ENCODE measurements at regions not wholly inside any gene's neighbourhood (a gene's known extent, or its start where the extent isn't known, plus 50 kb on each side); places are given as distances from the start of the nearest gene placed in this dataset.
"Not testable (repeated sequence)": the region's sequence is repeated elsewhere in the genome, so short reads cannot be mapped to it uniquely, and the experiment has no call there.

- no peak for DNase-seq (ENCODE audit: low spot score)
These were observed 501.1 kb upstream of the JAG1 start for GRCh38 chr20:11174861-11175260.

GRCh38 chr20:11176431-11176830 is 502.6 kb upstream of the JAG1 start:
- DNase-seq (ENCODE audit: low spot score), result no peak

- peak; percentile 8 for DNase-seq (ENCODE audit: low spot score)
These were observed 505.3 kb upstream of the JAG1 start for GRCh38 chr20:11178946-11179654.

GRCh38 chr20:11180186-11180585 is 506.4 kb upstream of the JAG1 start:
- no peak for DNase-seq (ENCODE audit: low spot score)

GRCh38 chr20:11181129-11181528 is 507.3 kb upstream of the JAG1 start:
- not testable (repeated sequence) for DNase-seq (ENCODE audit: low spot score)

- no peak for DNase-seq (ENCODE audit: low spot score)
These were observed 508.2 kb upstream of the JAG1 start for GRCh38 chr20:11181966-11182365.

GRCh38 chr20:11182720-11183119 is 508.9 kb upstream of the JAG1 start:
- no peak for DNase-seq (ENCODE audit: low spot score)

- no peak for DNase-seq (ENCODE audit: low spot score)
These were observed 512.7 kb upstream of the JAG1 start for GRCh38 chr20:11186301-11187008.

- no peak for DNase-seq (ENCODE audit: low spot score)
These were observed 515.2 kb upstream of the JAG1 start for GRCh38 chr20:11188843-11189603.

GRCh38 chr20:11190741-11191140 is 516.9 kb upstream of the JAG1 start:
- no peak for DNase-seq (ENCODE audit: low spot score)

GRCh38 chr20:11192106-11192505 is 518.3 kb upstream of the JAG1 start:
- DNase-seq (ENCODE audit: low spot score), result no peak

- DNase-seq (ENCODE audit: low spot score), result no peak
These were observed 519.4 kb upstream of the JAG1 start for GRCh38 chr20:11193241-11193640.

- no peak for DNase-seq (ENCODE audit: low spot score)
These were observed 521.4 kb upstream of the JAG1 start for GRCh38 chr20:11195169-11195568.

GRCh38 chr20:11195899-11196558 is 522.2 kb upstream of the JAG1 start:
- peak; percentile 16 for DNase-seq (ENCODE audit: low spot score)

- DNase-seq (ENCODE audit: low spot score), result no peak
These were observed 524.1 kb upstream of the JAG1 start for GRCh38 chr20:11197851-11198250.

GRCh38 chr20:11200423-11200822 is 526.6 kb upstream of the JAG1 start:
- DNase-seq (ENCODE audit: low spot score), result no peak

GRCh38 chr20:11204926-11205768 is 531.3 kb upstream of the JAG1 start:
- peak; percentile 47 for DNase-seq (ENCODE audit: low spot score)

GRCh38 chr20:11205769-11206362 is 532.1 kb upstream of the JAG1 start:
- DNase-seq (ENCODE audit: low spot score), result no peak

GRCh38 chr20:11207749-11208502 is 534.1 kb upstream of the JAG1 start:
- peak; percentile 65 for DNase-seq (ENCODE audit: low spot score)

GRCh38 chr20:11210611-11211010 is 536.8 kb upstream of the JAG1 start:
- no peak for DNase-seq (ENCODE audit: low spot score)

Data from AG08395 (cell line).